Stomach (tissue), 8 donors: ENCODE measurements at regions not wholly inside any gene's neighbourhood (a gene's known extent, or its start where the extent isn't known, plus 50 kb on each side); places are given as distances from the start of the nearest gene placed in this dataset.

Experiments
- DNase-seq, 2 donors: peaks; one replicate each; pipeline versions ENCODE4 v3.0.0 to v3.0.0-alpha.2; 2013 to 2019
- H3K27ac ChIP-seq, 5 donors: fragments of 200-600 bp in 4 of 5; sonication (generic) in 4 of 5; one replicate each; pipeline ENCODE4 v1.5.1; 2013 to 2019; ENCODE audit warnings: mild to moderate bottlenecking in 1 of 5, moderate library complexity in 1 of 5
- H3K27me3 ChIP-seq, 3 donors: fragments of 200-600 bp; sonication (generic); one replicate each; pipeline ENCODE4 v1.5.1; 2017 to 2019; ENCODE audit warnings: mixed run types in 1 of 3
- H3K36me3 ChIP-seq, 4 donors: fragments of 200-600 bp; sonication (generic); 1 replicate in 3 of 4; 2 replicates in 1 of 4; pipeline ENCODE4 v1.5.1; 2016 to 2019
- H3K4me1 ChIP-seq, 4 donors: fragments of 200-600 bp; sonication (generic); one replicate each; pipeline ENCODE4 v1.5.1; 2016 to 2019
- H3K4me3 ChIP-seq, 4 donors: fragments of 200-600 bp; sonication (generic) in 3 of 4; one replicate each; pipeline ENCODE4 v1.5.1; 2016 to 2019; ENCODE audit warnings: mild to moderate bottlenecking in 1 of 4
- H3K9me3 ChIP-seq, 4 donors: fragments of 200-600 bp; sonication (generic); one replicate each; pipeline ENCODE4 v1.5.1; 2016 to 2019
- CTCF ChIP-seq, 7 experiments: fragments of 450-650 bp in 4 of 7; fragments of 200-600 bp in 3 of 7; sonication (generic) in 3 of 7; IDR thresholded peaks; one replicate each; pipeline ENCODE4 v1.5.1; 2016 to 2019; ENCODE audit warnings: antibody characterized with exemption in 7 of 7, control low read depth in 2 of 7, mild to moderate bottlenecking in 1 of 7
- EP300 ChIP-seq: sonication (generic); formaldehyde crosslinking; IDR thresholded peaks from one replicate; pipeline ENCODE4 v1.6.1; 2017; ENCODE audit warnings: antibody characterized with exemption
- POLR2A ChIP-seq, 4 donors: fragments of 450-650 bp; IDR thresholded peaks; one replicate each; pipeline ENCODE4 v1.6.1; 2016; ENCODE audit warnings: antibody characterized with exemption in 4 of 4, control low read depth in 2 of 4, mild to moderate bottlenecking in 1 of 4, moderate library complexity in 1 of 4
- POLR2AphosphoS5 ChIP-seq, 3 donors: sonication (generic); formaldehyde crosslinking; IDR thresholded peaks; one replicate each; pipeline ENCODE4 v1.6.1; 2016; ENCODE audit warnings: antibody characterized with exemption in 3 of 3
- WGBS, 5 donors: extraction: QIAGEN DNeasy Blood & Tissue Kit in 3 of 5; methylation state at CpG; one replicate each; pipeline versions ENCODE4 v1.1.5 to v1.1.7; 2013 to 2018; 5-methylcytosine and 5-hydroxymethylcytosine counted together
- intact Hi-C: fragments of 100-400 bp; cut with DNase I; formaldehyde crosslinking; loops from one replicate; pipeline ENCODE4 v1.15.1; 2023; ENCODE audit warnings: low total_unique reads
- donor health status: healthy with polysubstance abuse.
- donor health status: Bipolar disorder and iron deficiency.
- donor health status: healthy.

- intact Hi-C loops = loop anchor here (2.0 kb wide), 1 partner anchor 75 kb away; no protein-coding TSS in a partner anchor
- H3K4me3 ChIP-seq = no peak overlapping the region
- no peak for DNase-seq
- H3K36me3 ChIP-seq = no peaks in the 10 kb centered on the region
- H3K9me3 ChIP-seq = peaks cover 0 to 17% (median 7%) of the 10 kb centered on the region in 4 donors
- no peaks in the 10 kb centered on the region for H3K4me1 ChIP-seq
- 33 to 68% (median 51%) methylated on average over 3 of the region's 3 CpGs for WGBS, 5 donors
- TF ChIP-seq EP300 (no peak), POLR2AphosphoS5 (IDR thresholded peaks at IDR 0.05) (no peak), CTCF (IDR thresholded peaks at IDR 0.05) (no peak), POLR2A (IDR thresholded peaks at IDR 0.05) (no peak)
- H3K27ac ChIP-seq = no peak overlapping the region
- H3K27me3 ChIP-seq = no peaks in the 10 kb centered on the region
Measured at GRCh38 chr5:135657536-135658305, 78.9 kb upstream of the CXCL14 start.

GRCh38 chr5:135655468-135655815 lies 76.7 kb upstream of the CXCL14 start:
- intact Hi-C loops = no loop called here
- Histone ChIP-seq H3K27ac (no peak overlapping the region), H3K4me3 (no peak overlapping the region), H3K9me3 (peaks cover 0 to 17% (median 7%) of the 10 kb centered on the region in 4 donors), H3K36me3 (no peaks in the 10 kb centered on the region), H3K4me1 (no peaks in the 10 kb centered on the region), H3K27me3 (no peaks in the 10 kb centered on the region)
- peak in 1 of 2 donors; percentile 40 for DNase-seq
- no peak for TF ChIP-seq EP300
- TF ChIP-seq POLR2A (IDR thresholded peaks at IDR 0.05) = no peak
- no peak for TF ChIP-seq POLR2AphosphoS5 (IDR thresholded peaks at IDR 0.05)
- TF ChIP-seq CTCF (IDR thresholded peaks at IDR 0.05) = no peak
- WGBS, 5 donors = 58 to 73% (median 66%) methylated on average over 4 of the region's 4 CpGs

DNA sequence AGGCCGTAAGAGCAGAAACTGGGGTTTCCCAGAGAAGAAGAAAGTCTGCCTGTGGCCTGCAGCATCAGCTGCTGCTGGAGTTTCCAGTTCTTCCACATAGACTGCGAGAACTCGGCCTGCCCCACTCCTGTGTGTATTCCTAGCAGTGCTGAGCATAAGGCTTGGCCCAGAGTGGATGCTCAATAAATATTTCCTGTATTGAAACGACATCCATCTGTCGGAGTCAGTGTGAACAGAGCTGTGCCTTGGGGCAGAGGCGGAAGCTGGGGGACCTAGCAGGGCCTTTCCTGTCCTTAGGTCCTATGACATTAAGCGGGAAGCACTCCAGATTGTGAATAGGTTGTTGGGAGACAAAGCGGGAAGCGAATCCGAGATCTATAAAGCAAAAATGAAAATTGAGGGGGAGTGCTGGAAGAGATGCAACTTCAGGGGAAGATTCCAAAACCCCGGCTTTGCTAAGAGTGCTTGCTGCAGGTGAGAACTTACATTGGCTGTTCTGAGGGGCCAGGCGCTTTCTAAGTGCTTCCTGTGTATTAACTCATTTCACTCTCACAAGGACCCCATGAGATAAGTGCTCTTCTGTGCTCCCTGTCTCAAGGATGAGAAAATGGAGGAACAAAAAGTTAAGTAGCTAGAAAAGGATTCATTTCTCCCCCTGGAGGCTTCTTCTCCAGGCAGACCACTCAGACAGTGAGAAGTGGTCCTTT lies 76.1 kb upstream of the CXCL14 start:
- H3K4me1 ChIP-seq = no peaks in the 10 kb centered on the region
- WGBS, 5 donors = 73 to 80% (median 77%) methylated on average over 12 of the region's 12 CpGs
- peaks cover 0 to 17% (median 7%) of the 10 kb centered on the region in 4 donors for H3K9me3 ChIP-seq
- no peaks in the 10 kb centered on the region for H3K27me3 ChIP-seq
- DNase-seq = peak in 1 of 2 donors; percentile 30
- H3K36me3 ChIP-seq = no peaks in the 10 kb centered on the region
- TF ChIP-seq EP300 = no peak
- TF ChIP-seq POLR2AphosphoS5 (IDR thresholded peaks at IDR 0.05) = no peak
- no peak for TF ChIP-seq CTCF (IDR thresholded peaks at IDR 0.05)
- TF ChIP-seq POLR2A (IDR thresholded peaks at IDR 0.05) = no peak
- intact Hi-C loops = no loop called here
- no peak overlapping the region for H3K27ac ChIP-seq
- no peak overlapping the region for H3K4me3 ChIP-seq

- no peaks in the 10 kb centered on the region for H3K4me1 ChIP-seq
- no peaks in the 10 kb centered on the region for H3K27me3 ChIP-seq
- H3K4me3 ChIP-seq = no peak overlapping the region
- DNase-seq = no peak
- H3K27ac ChIP-seq = no peak overlapping the region
- intact Hi-C loops = no loop called here
- H3K36me3 ChIP-seq = no peaks in the 10 kb centered on the region
- TF ChIP-seq CTCF (IDR thresholded peaks at IDR 0.05) = no peak
- H3K9me3 ChIP-seq = no peaks in the 10 kb centered on the region
Measured at GRCh38 chr5:135651156-135651555, 72.4 kb upstream of the CXCL14 start.
